Lower lobe of right lung (tissue), 2 donors: ENCODE measurements at regions not wholly inside any gene's neighbourhood (a gene's known extent, or its start where the extent isn't known, plus 50 kb on each side); places are given as distances from the start of the nearest gene placed in this dataset.
"Not testable (repeated sequence)": the region's sequence is repeated elsewhere in the genome, so short reads cannot be mapped to it uniquely, and the experiment has no call there.

Experiments
- ATAC-seq, 2 donors: fragments of 200-7000 bp; cut with Tn5 transposase; one replicate each; pipeline ENCODE4 v1.9.1; 2020 to 2022; ENCODE audit warnings: mild to moderate bottlenecking in 2 of 2, moderate library complexity in 2 of 2
- DNase-seq: peaks from one replicate; pipeline ENCODE4 v3.0.0-alpha.2; 2020
- H3K27ac ChIP-seq: fragments of 200-600 bp; one replicate; pipeline ENCODE4 v1.8.0; 2022
- H3K27me3 ChIP-seq: fragments of 200-600 bp; one replicate; pipeline ENCODE4 v1.8.0; 2022; ENCODE audit warnings: low read depth
- H3K36me3 ChIP-seq: fragments of 200-600 bp; one replicate; pipeline ENCODE4 v1.8.0; 2022; ENCODE audit warnings: mild to moderate bottlenecking
- H3K4me1 ChIP-seq: fragments of 200-600 bp; one replicate; pipeline ENCODE4 v1.8.0; 2022
- H3K4me3 ChIP-seq: fragments of 200-600 bp; one replicate; pipeline ENCODE4 v1.8.0; 2022; ENCODE audit warnings: mild to moderate bottlenecking
- H3K9me3 ChIP-seq: fragments of 200-600 bp; one replicate; pipeline ENCODE4 v1.8.0; 2022
- CTCF ChIP-seq: fragments of 200-600 bp; IDR thresholded peaks from one replicate; pipeline ENCODE4 v1.8.0; 2022; ENCODE audit warnings: antibody characterized with exemption, mild to moderate bottlenecking
- intact Hi-C: fragments of 100-400 bp; cut with DNase I; formaldehyde crosslinking; loops from one replicate; pipeline ENCODE4 v1.11.0; 2022
- donor health status: DM: no; HTN: yes; CAD: no; lungs with severe emphysema.

- ATAC-seq (peak; percentile 83 to 87), DNase-seq (peak; percentile 52)
- peak; percentile 58 for TF ChIP-seq CTCF
- Histone ChIP-seq H3K27me3 (peaks cover 7% of the 10 kb centered on the region), H3K36me3 (no peaks in the 10 kb centered on the region), H3K9me3 (no peaks in the 10 kb centered on the region), H3K4me3 (no peak overlapping the region), H3K4me1 (no peaks in the 10 kb centered on the region), H3K27ac (no peak overlapping the region)
- intact Hi-C loops: no loop called here
Measured at GRCh38 chrX:155819966-155820491, 61.1 kb upstream of the VAMP7 start.

DNA sequence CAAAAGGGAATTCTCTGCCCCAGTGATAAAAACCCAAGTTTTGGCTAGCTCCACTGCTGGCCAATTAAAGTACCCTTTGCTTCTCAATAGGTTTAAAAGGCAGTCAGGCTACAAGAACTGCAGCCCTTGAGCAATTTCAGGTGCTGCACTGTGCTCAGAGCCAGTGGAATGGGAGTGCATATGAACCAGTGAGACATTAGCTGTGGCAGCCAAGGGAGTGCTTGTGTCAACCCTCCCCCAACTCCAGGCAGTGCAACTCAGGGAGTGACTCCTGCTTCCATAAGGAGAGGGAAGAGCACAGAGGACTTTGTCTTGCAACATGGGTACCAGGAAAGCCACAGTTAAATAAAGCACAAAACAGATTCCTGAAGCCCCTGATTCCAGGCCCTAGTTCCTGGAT lies 61.6 kb upstream of the VAMP7 start:
- no peak overlapping the region for H3K27ac ChIP-seq
- DNase-seq (no peak), ATAC-seq (no peak)
- no peaks in the 10 kb centered on the region for H3K4me1 ChIP-seq
- intact Hi-C loops: no loop called here
- H3K9me3 ChIP-seq: no peaks in the 10 kb centered on the region
- H3K36me3 ChIP-seq: no peaks in the 10 kb centered on the region
- H3K27me3 ChIP-seq: peaks cover 7% of the 10 kb centered on the region
- TF ChIP-seq CTCF: no peak
- no peak overlapping the region for H3K4me3 ChIP-seq

- H3K4me1 ChIP-seq, H3K9me3 ChIP-seq, intact Hi-C loops, DNase-seq, H3K4me3 ChIP-seq, H3K27ac ChIP-seq, ATAC-seq, H3K27me3 ChIP-seq, H3K36me3 ChIP-seq: not testable (repeated sequence)
Measured at GRCh38 chrX:155814391-155814790, 66.8 kb upstream of the VAMP7 start.

DNA sequence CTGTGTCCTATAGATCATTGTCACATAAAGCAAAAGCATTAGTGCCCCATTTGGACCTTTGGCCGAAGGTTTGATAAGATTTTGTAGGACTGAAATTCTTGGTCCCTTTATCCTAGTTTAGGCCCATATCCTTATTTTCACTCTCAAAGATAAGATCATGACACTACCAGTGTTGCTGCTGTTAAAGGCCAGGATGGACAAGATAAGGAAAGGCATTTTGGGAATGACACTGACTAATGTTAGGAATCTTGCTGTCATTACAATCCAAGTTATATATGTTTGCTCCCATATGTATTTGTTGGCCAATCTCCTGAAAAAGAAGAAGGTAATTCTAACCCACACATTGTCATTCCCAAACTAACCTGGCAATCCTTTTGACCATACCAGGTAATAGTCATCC lies 101.3 kb upstream of the VAMP7 start:
- no peaks in the 10 kb centered on the region for H3K9me3 ChIP-seq
- intact Hi-C loops: no loop called here
- no peak overlapping the region for H3K4me3 ChIP-seq
- no peak overlapping the region for H3K27ac ChIP-seq
- peaks cover 4% of the 10 kb centered on the region for H3K27me3 ChIP-seq
- H3K36me3 ChIP-seq: no peaks in the 10 kb centered on the region
- H3K4me1 ChIP-seq: no peaks in the 10 kb centered on the region
- DNase-seq (no peak), ATAC-seq (no peak)
- no peak for TF ChIP-seq CTCF

DNA sequence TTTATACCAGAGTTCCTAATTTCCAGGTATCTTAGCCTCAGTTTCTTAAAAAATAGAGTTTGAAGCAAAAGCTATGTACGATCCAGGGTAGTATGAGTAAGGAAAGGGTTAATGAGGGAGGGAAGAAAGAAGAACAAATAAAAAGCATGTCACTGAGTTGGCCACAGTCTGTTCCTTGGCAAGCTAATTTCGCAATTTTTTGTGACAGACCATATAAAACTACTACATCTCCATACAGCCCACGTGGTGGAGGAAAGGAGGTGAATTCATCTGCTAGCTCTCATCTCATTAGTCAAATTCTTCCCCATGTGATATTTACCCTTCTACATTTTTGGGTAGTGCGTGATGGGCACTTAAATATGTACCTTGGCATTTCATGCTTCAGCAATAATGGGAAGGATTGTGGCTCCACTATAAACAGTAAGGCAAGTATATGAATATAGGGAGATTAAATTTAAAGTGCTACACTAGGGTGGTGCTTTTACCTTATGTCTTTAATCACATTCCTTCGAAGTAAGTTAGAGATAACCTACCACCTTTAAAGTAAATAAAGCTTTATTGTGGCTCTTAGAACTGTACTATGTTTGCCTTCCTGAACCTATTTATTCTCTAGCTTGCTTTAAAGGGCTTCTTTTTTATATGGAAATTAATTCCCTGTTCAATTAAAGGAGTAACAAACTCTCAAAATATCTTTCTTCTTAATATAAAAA lies 102.1 kb upstream of the VAMP7 start:
- Histone ChIP-seq H3K4me3 (no peak overlapping the region), H3K9me3 (no peaks in the 10 kb centered on the region), H3K27ac (no peak overlapping the region), H3K36me3 (no peaks in the 10 kb centered on the region), H3K27me3 (peaks cover 4% of the 10 kb centered on the region), H3K4me1 (no peaks in the 10 kb centered on the region)
- TF ChIP-seq CTCF: no peak
- DNase-seq: no peak
- intact Hi-C loops: no loop called here
- no peak for ATAC-seq

DNA sequence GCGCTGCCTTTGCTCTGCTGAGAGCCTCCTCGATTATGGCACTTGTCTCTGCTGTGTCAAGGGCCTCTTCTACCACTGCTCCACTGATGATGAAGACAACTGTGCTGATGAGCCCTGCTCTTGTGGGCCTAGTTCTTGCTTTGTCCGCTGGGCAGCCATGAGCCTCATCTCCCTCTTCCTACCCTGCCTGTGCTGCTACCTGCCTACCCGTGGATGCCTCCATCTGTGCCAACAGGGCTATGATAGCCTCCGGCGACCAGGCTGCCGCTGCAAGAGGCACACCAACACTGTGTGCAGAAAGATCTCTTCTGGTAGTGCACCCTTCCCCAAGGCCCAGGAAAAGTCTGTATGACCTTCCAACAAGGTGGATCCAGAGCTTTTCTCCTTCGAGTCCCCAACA lies 106.8 kb upstream of the VAMP7 start:
- intact Hi-C loops: no loop called here
- TF ChIP-seq CTCF: no peak
- H3K36me3 ChIP-seq: no peaks in the 10 kb centered on the region
- H3K4me1 ChIP-seq: no peaks in the 10 kb centered on the region
- H3K27me3 ChIP-seq: peaks cover 4% of the 10 kb centered on the region
- no peaks in the 10 kb centered on the region for H3K9me3 ChIP-seq
- DNase-seq (no peak), ATAC-seq (peak in 1 of 2 donors; percentile 34)
- H3K27ac ChIP-seq: no peak overlapping the region
- no peak overlapping the region for H3K4me3 ChIP-seq
